ENCODE measurements at regions not wholly inside any gene's neighbourhood (a gene's known extent, or its start where the extent isn't known, plus 50 kb on each side); places are given as distances from the start of the nearest gene placed in this dataset.

GRCh38 chr15:96415513-96416217, 85.2 kb downstream of the NR2F2 start:
- H3K36me3 ChIP-seq, result no peaks in the 10 kb centered on the region
- no peaks in the 10 kb centered on the region for H3K27me3 ChIP-seq
- WGBS, 3 donors, result 56 to 64% (median 60%) methylated on average over 18 to 21 of the region's 21 CpGs
- no peaks in the 10 kb centered on the region for H3K9me3 ChIP-seq
- TF ChIP-seq CTCF (IDR thresholded peaks at IDR 0.05) (no peak), POLR2A (IDR thresholded peaks at IDR 0.05) (no peak), EP300 (IDR thresholded peaks at IDR 0.05) (no peak)
- H3K4me1 ChIP-seq (ENCODE audit: insufficient read depth), result peaks cover 4% of the 10 kb centered on the region
- DNase-seq, result no peak
- intact Hi-C loops (cut with DNase I), result loop anchor here in 1 of 4 donors (10.0 kb wide), 1 partner anchor 51 kb away; no protein-coding TSS in a partner anchor
- no peak overlapping the region for H3K27ac ChIP-seq
- no peak overlapping the region for H3K4me3 ChIP-seq

- H3K9me3 ChIP-seq, result no peaks in the 10 kb centered on the region
- H3K27me3 ChIP-seq, result no peaks in the 10 kb centered on the region
- intact Hi-C loops (cut with DNase I), result loop anchor here in 1 of 4 donors (10.0 kb wide), 1 partner anchor 52 kb away; no protein-coding TSS in a partner anchor
- peaks cover 4% of the 10 kb centered on the region for H3K4me1 ChIP-seq (ENCODE audit: insufficient read depth)
- no peak overlapping the region for H3K27ac ChIP-seq
- TF ChIP-seq POLR2A (IDR thresholded peaks at IDR 0.05), result no peak
- H3K4me3 ChIP-seq, result peak overlapping the region; percentile 30
- WGBS, 3 donors, result 4 to 7% (median 5%) methylated on average over 40 to 58 of the region's 58 CpGs
- no peaks in the 10 kb centered on the region for H3K36me3 ChIP-seq
- DNase-seq, result no peak
Observed at GRCh38 chr15:96416218-96416933, 85.9 kb downstream of the NR2F2 start.

- peak in 2 of 5 donors; percentile 35 to 46 for DNase-seq
- Histone ChIP-seq H3K36me3 (no peaks in the 10 kb centered on the region), H3K4me1 (ENCODE audit: insufficient read depth) (peaks cover 4% of the 10 kb centered on the region), H3K27ac (no peak overlapping the region), H3K4me3 (peak overlapping the region; percentile 30), H3K27me3 (no peaks in the 10 kb centered on the region), H3K9me3 (no peaks in the 10 kb centered on the region)
- intact Hi-C loops (cut with DNase I), result loop anchor here in 1 of 4 donors (10.0 kb wide), 1 partner anchor 52 kb away; no protein-coding TSS in a partner anchor
- TF ChIP-seq EP300 (IDR thresholded peaks at IDR 0.05) (no peak), POLR2A (IDR thresholded peaks at IDR 0.05) (no peak), CTCF (IDR thresholded peaks at IDR 0.05) (no peak)
- WGBS, 3 donors, result 5 to 6% (median 6%) methylated on average over 50 to 51 of the region's 51 CpGs
Observed at GRCh38 chr15:96416934-96417759, 86.6 kb downstream of the NR2F2 start.

GRCh38 chr15:96417760-96418130, 87.2 kb downstream of the NR2F2 start:
- peaks cover 4% of the 10 kb centered on the region for H3K4me1 ChIP-seq (ENCODE audit: insufficient read depth)
- intact Hi-C loops (cut with DNase I), result loop anchor here in 1 of 4 donors (10.0 kb wide), 1 partner anchor 53 kb away; no protein-coding TSS in a partner anchor
- no peaks in the 10 kb centered on the region for H3K36me3 ChIP-seq
- H3K27me3 ChIP-seq, result no peaks in the 10 kb centered on the region
- 51 to 58% (median 55%) methylated on average over 14 of the region's 14 CpGs for WGBS, 3 donors
- no peak overlapping the region for H3K4me3 ChIP-seq
- DNase-seq, result no peak
- TF ChIP-seq EP300 (IDR thresholded peaks at IDR 0.05) (no peak), POLR2A (IDR thresholded peaks at IDR 0.05) (no peak), CTCF (IDR thresholded peaks at IDR 0.05) (no peak)
- H3K9me3 ChIP-seq, result no peaks in the 10 kb centered on the region
- H3K27ac ChIP-seq, result no peak overlapping the region

Data from ovary (tissue), 7 donors.